Neuron (in vitro differentiated cells): ENCODE measurements at regions not wholly inside any gene's neighbourhood (a gene's known extent, or its start where the extent isn't known, plus 50 kb on each side); places are given as distances from the start of the nearest gene placed in this dataset.

Experiments used
- H2AFZ ChIP-seq: one replicate; pipeline ENCODE4 v1.6.1; 2013; ENCODE audit warnings: low read depth, mild to moderate bottlenecking, inconsistent platforms, low read length, moderate library complexity
- H3K27me3 ChIP-seq: one replicate; pipeline ENCODE4 v1.6.1; 2013; ENCODE audit warnings: low read length; ENCODE audit not compliant: insufficient read depth
- H3K36me3 ChIP-seq: one replicate; pipeline ENCODE4 v1.6.1; 2013; ENCODE audit warnings: low read length; ENCODE audit not compliant: insufficient read depth
- H3K4me1 ChIP-seq: one replicate; pipeline ENCODE4 v1.6.1; 2013; ENCODE audit warnings: low read length; ENCODE audit not compliant: insufficient read depth
- H3K4me3 ChIP-seq: 2 replicates; pipeline ENCODE4 v1.5.1; 2013; ENCODE audit warnings: mild to moderate bottlenecking, low read length, moderate library complexity
- H3K9me3 ChIP-seq: one replicate; pipeline ENCODE4 v1.6.1; 2013; ENCODE audit warnings: low read length

DNA sequence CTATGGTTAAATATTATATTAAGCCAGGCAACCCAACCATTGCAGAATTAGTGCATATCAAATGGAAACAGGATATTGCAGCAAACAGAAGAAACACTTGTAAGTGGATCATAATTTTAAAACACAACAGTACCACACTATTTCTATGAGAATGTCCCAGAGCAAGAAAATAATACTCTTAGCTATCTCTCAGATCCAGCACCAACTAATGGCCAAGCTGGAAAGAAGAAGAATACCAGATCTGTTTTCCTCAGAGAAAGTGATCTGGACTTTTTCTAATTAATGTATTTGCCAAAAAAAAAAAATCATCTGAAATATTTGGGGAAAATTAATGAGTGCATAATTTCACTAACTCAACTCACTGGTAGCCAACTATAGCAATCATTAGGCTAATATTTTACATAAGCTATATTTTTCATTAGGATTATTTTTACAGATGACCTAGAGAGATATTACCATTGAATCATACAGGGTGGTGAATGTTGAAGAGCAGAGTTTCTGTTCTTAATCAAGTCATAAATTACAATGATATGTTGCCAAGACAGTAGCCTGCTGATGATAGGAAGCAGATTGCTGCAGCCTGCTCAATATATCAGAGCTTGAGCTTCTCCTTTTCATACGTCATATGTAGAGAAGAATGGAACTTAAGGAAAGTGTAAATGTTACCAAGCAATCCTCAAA, 995.4 kb upstream of the LRRN3 start:
- H3K4me3 ChIP-seq: no peak overlapping the region
- no peaks in the 10 kb centered on the region for H3K4me1 ChIP-seq
- H3K36me3 ChIP-seq: no peaks in the 10 kb centered on the region
- no peaks in the 10 kb centered on the region for H3K9me3 ChIP-seq
- H3K27me3 ChIP-seq: no peaks in the 10 kb centered on the region
- H2AFZ ChIP-seq: no peak overlapping the region

DNA sequence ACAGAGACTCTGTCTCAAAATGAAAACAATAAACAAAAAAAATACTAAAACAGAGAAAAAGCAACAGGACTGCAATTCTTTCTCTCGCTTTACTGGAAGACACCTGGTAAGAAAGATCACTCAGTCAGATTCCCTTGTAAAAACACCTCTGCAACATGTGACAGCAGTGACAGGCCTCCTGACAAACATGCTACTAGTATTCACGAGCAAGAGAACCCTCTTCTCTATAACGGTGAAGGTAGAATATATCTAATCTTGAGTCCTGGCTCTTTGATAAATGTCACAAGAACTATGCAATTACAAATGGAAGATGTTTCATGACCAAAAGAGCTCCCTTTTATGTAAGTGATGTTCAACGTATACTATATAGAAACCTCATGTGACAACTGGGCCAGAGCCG, 986.7 kb upstream of the LRRN3 start:
- H3K27me3 ChIP-seq: no peaks in the 10 kb centered on the region
- H3K4me1 ChIP-seq: peaks cover 5% of the 10 kb centered on the region
- no peaks in the 10 kb centered on the region for H3K36me3 ChIP-seq
- H2AFZ ChIP-seq: no peak overlapping the region
- H3K9me3 ChIP-seq: no peaks in the 10 kb centered on the region
- no peak overlapping the region for H3K4me3 ChIP-seq

DNA sequence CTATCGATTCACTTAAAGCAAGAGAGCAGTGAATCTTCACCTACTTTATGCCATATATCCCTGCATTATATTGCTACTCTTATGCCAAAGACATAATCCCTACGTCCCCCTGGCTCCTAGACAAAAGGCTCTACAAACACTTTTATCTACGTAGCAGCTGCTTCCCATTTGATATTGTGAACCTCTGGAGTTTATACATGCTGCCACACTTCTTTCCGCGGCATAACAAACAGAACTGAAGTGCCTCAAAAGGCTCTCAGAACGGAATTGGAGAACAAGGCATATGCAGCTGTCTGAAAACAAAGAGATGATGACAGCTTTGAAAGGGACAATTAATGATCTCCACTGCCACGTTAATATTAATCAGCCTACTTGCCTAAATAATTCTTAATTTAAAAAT, 985.6 kb upstream of the LRRN3 start:
- Histone ChIP-seq H3K36me3 (no peaks in the 10 kb centered on the region), H3K4me1 (peaks cover 5% of the 10 kb centered on the region), H3K9me3 (no peaks in the 10 kb centered on the region), H2AFZ (no peak overlapping the region), H3K4me3 (no peak overlapping the region), H3K27me3 (no peaks in the 10 kb centered on the region)

DNA sequence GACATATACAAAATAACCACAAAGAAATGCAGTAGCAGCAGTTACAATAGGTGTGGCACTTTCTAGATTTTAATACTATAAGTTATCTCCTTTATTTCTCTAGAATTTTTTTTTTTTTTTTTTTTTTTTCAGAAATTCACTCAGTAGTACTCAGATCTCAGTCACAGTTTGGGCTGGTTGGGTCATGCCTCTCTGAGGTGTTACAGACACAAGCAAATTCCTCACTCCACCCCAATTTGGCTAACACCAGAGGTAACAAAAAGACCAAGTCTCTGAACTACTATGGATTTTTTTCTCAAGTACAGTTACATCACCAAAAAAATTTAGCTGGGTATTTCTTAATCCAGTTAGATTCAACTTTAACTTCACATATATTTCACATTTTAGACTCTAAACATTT, 985.1 kb upstream of the LRRN3 start:
- Histone ChIP-seq H3K27me3 (no peaks in the 10 kb centered on the region), H3K4me1 (peaks cover 5% of the 10 kb centered on the region), H3K4me3 (no peak overlapping the region), H3K9me3 (no peaks in the 10 kb centered on the region), H3K36me3 (no peaks in the 10 kb centered on the region), H2AFZ (no peak overlapping the region)

DNA sequence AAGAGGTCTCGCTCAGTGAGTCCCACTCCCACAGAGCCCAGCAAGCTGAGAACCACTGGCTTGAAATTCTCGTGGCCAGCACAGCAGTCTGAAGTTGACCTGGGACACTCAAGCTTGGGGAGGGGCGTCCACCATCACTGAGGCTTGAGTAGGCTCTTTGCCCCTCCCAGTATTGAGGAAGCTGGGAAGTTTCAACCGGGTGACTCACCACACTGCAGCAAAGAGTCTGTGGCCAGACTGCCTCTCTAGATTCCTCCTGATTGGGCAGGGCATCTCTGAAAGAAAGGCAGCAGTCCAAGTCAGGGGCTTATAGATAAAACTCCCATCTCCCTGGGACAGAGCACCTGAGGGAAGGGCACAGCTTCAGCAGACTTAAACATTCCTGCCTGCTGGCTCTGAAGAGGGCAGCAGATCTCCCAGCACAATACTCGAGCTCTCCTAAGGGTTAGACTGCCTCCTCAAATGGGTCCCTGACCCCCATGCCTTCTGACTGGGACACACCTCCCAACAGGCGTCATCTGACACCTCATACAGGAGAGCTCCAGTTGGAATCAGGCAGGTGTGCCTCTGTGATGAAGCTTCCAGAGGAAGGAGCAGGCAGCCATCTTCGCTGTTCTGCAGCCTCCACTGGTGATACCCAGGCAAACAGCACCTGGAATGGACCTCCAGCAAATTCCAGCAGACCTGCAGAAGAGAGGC, 970.9 kb upstream of the LRRN3 start:
- H3K4me3 ChIP-seq: no peak overlapping the region

DNA sequence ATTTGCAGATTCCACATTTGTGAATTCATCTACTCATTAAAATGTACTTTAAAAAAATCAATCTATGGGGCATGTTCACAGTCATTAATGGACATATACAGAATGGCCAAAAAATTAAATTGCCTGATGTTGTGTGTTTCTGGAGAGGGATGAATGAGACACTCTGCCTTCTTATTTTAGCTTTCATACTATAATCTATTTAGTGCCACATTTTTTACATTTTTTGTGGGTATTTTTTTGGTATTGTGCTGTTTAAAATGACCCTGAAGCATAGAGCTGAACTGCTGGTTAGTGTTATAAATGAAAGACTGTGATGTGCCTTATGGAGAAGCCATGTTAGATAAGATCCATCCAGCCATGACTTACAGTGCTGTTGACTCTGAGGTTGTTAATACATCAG, 961.8 kb upstream of the LRRN3 start:
- Histone ChIP-seq H3K9me3 (no peaks in the 10 kb centered on the region), H3K4me1 (no peaks in the 10 kb centered on the region), H3K4me3 (no peak overlapping the region), H3K36me3 (no peaks in the 10 kb centered on the region), H3K27me3 (no peaks in the 10 kb centered on the region), H2AFZ (no peak overlapping the region)

More for the DNA sequence above, 970.9 kb upstream of the LRRN3 start:
- Histone ChIP-seq H2AFZ (no peak overlapping the region), H3K9me3 (no peaks in the 10 kb centered on the region), H3K27me3 (no peaks in the 10 kb centered on the region), H3K4me1 (no peaks in the 10 kb centered on the region), H3K36me3 (no peaks in the 10 kb centered on the region)

DNA sequence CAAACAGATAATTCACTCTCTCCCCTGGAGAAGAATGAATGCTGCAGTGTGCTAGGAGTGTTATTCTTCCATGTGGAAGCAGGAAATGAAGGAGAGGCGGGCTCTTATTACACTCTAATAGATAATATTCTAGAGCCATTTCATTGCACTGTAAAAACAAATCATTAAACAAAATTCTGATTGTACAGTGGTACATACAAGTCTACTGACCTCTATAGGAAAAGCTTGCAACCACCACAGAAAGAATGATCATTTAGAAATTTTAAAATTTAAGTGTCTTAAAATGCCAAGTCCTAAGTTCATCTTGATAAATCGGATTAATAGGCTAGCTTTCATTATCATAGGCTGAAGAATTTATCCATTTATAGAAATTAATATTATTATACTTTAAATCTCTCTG, 960.3 kb upstream of the LRRN3 start:
- no peaks in the 10 kb centered on the region for H3K36me3 ChIP-seq
- H3K4me3 ChIP-seq: no peak overlapping the region
- H3K9me3 ChIP-seq: no peaks in the 10 kb centered on the region
- H2AFZ ChIP-seq: no peak overlapping the region
- no peaks in the 10 kb centered on the region for H3K4me1 ChIP-seq
- no peaks in the 10 kb centered on the region for H3K27me3 ChIP-seq

DNA sequence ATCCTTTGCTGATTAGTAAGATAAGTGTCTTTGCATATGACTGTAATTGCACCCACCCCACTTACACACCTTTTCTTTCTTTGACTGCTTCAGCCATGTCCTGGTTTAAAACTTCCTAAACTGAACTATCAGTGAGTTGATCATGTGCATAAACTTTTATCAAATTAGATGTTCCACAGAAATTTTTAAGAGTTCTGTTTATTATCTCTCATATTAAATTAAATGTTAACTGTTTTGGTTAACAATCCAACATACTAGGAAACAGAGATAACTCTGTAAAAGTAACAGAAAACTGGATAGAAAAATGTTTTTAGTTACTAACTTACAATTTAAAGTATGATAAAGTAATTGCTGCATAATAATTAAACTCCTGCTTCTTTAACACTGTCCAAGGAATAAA, 959.6 kb upstream of the LRRN3 start:
- no peak overlapping the region for H2AFZ ChIP-seq
- H3K36me3 ChIP-seq: no peaks in the 10 kb centered on the region
- H3K4me1 ChIP-seq: no peaks in the 10 kb centered on the region
- H3K9me3 ChIP-seq: no peaks in the 10 kb centered on the region
- no peak overlapping the region for H3K4me3 ChIP-seq
- H3K27me3 ChIP-seq: no peaks in the 10 kb centered on the region

DNA sequence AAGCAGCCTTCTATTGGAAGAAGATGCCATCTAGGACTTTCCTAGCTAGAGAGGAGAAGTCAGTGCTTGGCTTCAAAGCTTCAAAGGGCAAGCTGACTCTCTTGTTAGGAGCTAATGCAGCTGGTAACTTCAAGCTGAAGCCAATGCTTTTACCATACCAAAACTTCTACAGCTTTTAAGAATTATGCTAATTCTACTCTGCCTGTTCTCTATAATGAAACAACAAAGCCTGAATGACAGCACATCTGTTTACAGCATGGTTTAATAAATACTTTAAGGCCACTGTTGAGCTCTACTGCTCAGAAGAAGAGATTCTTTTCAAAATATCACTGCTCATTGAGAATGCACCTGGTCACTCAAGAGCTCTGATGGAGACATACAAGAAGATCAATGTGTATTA, 951.9 kb upstream of the LRRN3 start:
- no peaks in the 10 kb centered on the region for H3K4me1 ChIP-seq
- no peak overlapping the region for H2AFZ ChIP-seq
- no peaks in the 10 kb centered on the region for H3K27me3 ChIP-seq
- no peaks in the 10 kb centered on the region for H3K36me3 ChIP-seq
- no peaks in the 10 kb centered on the region for H3K9me3 ChIP-seq
- no peak overlapping the region for H3K4me3 ChIP-seq

DNA sequence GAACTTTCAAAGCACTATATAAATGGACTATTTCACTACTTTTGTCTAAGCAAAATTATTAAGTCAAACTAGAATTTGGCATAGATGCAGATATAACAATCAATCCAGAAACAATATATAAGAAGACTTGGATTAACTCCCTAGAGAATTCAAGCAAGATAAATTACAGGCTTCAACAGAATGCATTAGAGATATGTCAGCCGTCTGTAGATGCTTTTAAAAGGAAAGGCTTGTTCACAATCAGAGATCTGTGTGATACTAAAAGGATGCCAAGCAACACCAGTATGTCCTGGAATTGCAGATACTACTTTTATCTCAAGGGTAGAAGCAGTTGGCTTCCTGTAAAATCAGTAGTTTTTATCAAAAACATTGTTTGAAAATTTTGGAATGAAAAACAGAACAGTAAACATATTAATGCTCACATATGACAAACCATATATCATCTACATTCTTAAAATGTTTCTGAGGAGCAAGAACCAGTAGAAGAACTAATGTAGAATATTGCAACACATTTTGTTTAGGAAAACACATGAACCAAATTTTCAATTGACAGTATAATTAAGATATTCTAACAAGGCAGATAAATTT, 947.9 kb upstream of the LRRN3 start:
- no peak overlapping the region for H2AFZ ChIP-seq
- H3K27me3 ChIP-seq: no peaks in the 10 kb centered on the region
- peaks cover under 1% of the 10 kb centered on the region for H3K9me3 ChIP-seq
- no peaks in the 10 kb centered on the region for H3K36me3 ChIP-seq
- no peaks in the 10 kb centered on the region for H3K4me1 ChIP-seq
- no peak overlapping the region for H3K4me3 ChIP-seq

DNA sequence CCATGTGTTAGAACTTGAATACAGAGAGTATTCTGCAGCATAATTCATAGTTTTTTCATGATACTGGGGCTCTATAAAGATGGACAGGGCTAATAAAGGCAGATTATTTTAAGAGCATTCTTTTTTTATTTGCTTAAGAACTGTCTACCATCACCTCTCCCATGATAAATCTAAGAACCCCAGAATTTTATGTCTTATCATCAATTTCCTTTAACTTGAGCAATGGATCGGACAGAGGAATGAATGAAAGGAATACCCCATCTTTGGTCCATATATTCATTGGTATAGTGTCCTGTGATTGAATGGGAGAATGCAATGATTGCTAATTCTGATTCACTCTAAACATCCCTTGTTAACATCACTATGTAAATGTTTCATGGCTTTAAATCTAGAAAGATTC, 946.3 kb upstream of the LRRN3 start:
- Histone ChIP-seq H3K36me3 (no peaks in the 10 kb centered on the region), H3K4me1 (no peaks in the 10 kb centered on the region), H3K9me3 (peaks cover 8% of the 10 kb centered on the region), H3K4me3 (no peak overlapping the region), H2AFZ (no peak overlapping the region), H3K27me3 (no peaks in the 10 kb centered on the region)

DNA sequence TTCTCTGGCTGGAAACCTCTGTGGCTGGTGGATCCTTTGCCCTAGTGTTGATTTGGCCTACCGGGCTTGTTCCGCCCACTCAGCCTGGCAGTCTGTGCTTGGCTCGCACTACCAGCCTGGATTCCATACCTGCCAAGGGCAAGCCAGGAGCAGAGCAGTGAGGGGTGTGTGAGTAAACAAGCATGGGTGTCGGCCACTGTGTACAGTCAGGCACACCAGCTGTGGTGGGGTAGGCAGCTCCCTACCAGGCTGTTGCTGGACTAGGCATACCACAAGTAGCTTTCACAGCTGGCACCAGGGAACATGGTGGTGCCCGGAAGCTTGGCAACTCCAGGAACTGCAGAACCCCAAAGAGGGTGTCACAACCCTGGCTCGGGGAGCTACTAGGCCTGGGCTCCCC, 942.9 kb upstream of the LRRN3 start:
- Histone ChIP-seq H3K4me3 (no peak overlapping the region), H3K9me3 (peaks cover 8% of the 10 kb centered on the region), H3K4me1 (no peaks in the 10 kb centered on the region), H3K36me3 (no peaks in the 10 kb centered on the region), H3K27me3 (no peaks in the 10 kb centered on the region), H2AFZ (no peak overlapping the region)

DNA sequence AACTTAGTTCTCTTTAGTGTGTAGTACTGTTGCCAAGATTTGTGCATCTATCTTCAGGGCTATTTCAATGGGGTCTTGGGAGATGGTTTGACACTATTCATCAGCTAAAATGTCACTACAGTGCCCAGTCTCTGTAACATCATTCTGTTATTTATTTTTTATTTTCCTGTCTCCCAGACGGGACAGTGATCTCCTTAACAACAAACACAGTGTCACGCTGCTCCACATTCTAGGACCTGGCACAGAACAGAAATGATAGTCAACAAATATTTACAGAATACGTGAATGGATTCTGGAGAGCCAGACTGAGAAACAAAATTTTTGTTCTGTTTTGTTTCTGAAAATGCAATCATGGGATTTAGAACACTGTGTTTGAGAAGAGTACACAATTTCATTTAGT, 937.7 kb upstream of the LRRN3 start:
- no peak overlapping the region for H3K4me3 ChIP-seq
- no peaks in the 10 kb centered on the region for H3K4me1 ChIP-seq
- no peaks in the 10 kb centered on the region for H3K27me3 ChIP-seq
- no peak overlapping the region for H2AFZ ChIP-seq
- H3K9me3 ChIP-seq: peaks cover 6% of the 10 kb centered on the region
- H3K36me3 ChIP-seq: no peaks in the 10 kb centered on the region
